K562 (cell line): ENCODE measurements at regions not wholly inside any gene's neighbourhood (a gene's known extent, or its start where the extent isn't known, plus 50 kb on each side); places are given as distances from the start of the nearest gene placed in this dataset.

ENCODE experiments used
- ATAC-seq: fragments of 200-7000 bp; cut with Tn5 transposase; 3 replicates; pipeline ENCODE4 v1.9.1; 2020; ENCODE audit warnings: moderate library complexity
- BruUV-seq: library from RNA; stranded (reverse); fragments of 400-500 nt; replicated peaks from 2 replicates; lab custom pipeline; 2021; lab: Mats Ljungman, UMichigan
- CTCF ChIA-PET: fragments of 300-600 bp; formaldehyde crosslinking; extraction: SDS; loops from one replicate; lab custom pipeline; 2021; ENCODE audit warnings: low intra/inter-chr PET ratio; lab: Yijun Ruan, JAX
- POLR2A ChIA-PET: fragments of 300-600, 350-650 bp; sonication (Branson Sonifier 250); formaldehyde crosslinking; extraction: SDS; loops from one replicate; lab custom pipeline; 2021; ENCODE audit warnings: antibody characterized with exemption, inconsistent platforms; lab: Yijun Ruan, JAX
- DNase-seq, 4 experiments: peaks; one replicate each; pipeline versions ENCODE4 v3.0.0 to v3.0.0-alpha.2; 2011 to 2018; ENCODE audit warnings: low spot score in 3 of 4, mixed read lengths in 3 of 4; ENCODE audit errors: extremely low read depth in 1 of 4
- FAIRE-seq: peaks from 2 replicates; lab custom pipeline; 2011; peaks lifted over from hg19 to GRCh38; lab: Jason Lieb, UNC
- H2AFZ ChIP-seq: 2 replicates; pipeline ENCODE4 v1.6.0; 2011; ENCODE audit warnings: low read depth, low read length, control low read depth, inconsistent platforms
- H3K27ac ChIP-seq: fragments of 200-600 bp; 3 replicates; pipeline ENCODE4 v1.8.0; 2011; ENCODE audit warnings: low read depth, mild to moderate bottlenecking, control low read depth, inconsistent platforms, low read length, moderate library complexity, mixed read lengths; ENCODE audit errors: extremely low read depth
- H3K27me3 ChIP-seq, 2 experiments: fragments of 300-600 bp in 1 of 2; 2 replicates in 1 of 2; 3 replicates in 1 of 2; pipeline versions ENCODE4 v1.6.0 to v1.8.0; 2011; ENCODE audit warnings: inconsistent platforms in 2 of 2, low read length in 2 of 2, mild to moderate bottlenecking in 1 of 2, mixed read lengths in 1 of 2, moderate library complexity in 1 of 2; ENCODE audit not compliant: control insufficient read depth in 2 of 2, insufficient read depth in 2 of 2
- H3K36me3 ChIP-seq: fragments of 300-600 bp; 3 replicates; pipeline ENCODE4 v1.8.0; 2011; ENCODE audit warnings: mild to moderate bottlenecking, low read length, inconsistent platforms; ENCODE audit not compliant: control insufficient read depth, insufficient read depth
- H3K4me1 ChIP-seq, 2 experiments: fragments of 200-600 bp in 1 of 2; replicated peaks in 1 of 2; 2 replicates in 1 of 2; 3 replicates in 1 of 2; pipeline versions ENCODE4 v1.5.1 to v1.8.0; 2011; ENCODE audit warnings: inconsistent platforms in 2 of 2, low read length in 2 of 2, mild to moderate bottlenecking in 1 of 2, mixed read lengths in 1 of 2, moderate library complexity in 1 of 2; ENCODE audit not compliant: control insufficient read depth in 2 of 2, insufficient read depth in 2 of 2
- H3K4me2 ChIP-seq: 2 replicates; pipeline ENCODE4 v1.6.1; 2011; ENCODE audit warnings: low read length, control low read depth, inconsistent platforms, mixed read lengths; ENCODE audit not compliant: insufficient read depth
- H3K4me3 ChIP-seq: fragments of 200-600 bp; sonication (generic), shearing (Covaris generic); 2 replicates; pipeline ENCODE4 v1.5.1; 2016; ENCODE audit warnings: control low read depth, inconsistent platforms
- H3K79me2 ChIP-seq: fragments of 200-600 bp; 3 replicates; pipeline ENCODE4 v1.8.0; 2011; ENCODE audit warnings: low read length, inconsistent platforms; ENCODE audit not compliant: control insufficient read depth, insufficient read depth
- H3K9ac ChIP-seq, 2 experiments: 2 replicates each; pipeline versions ENCODE4 v1.6.0 to v1.6.1; 2011; ENCODE audit warnings: low read depth in 2 of 2, low read length in 2 of 2, control low read depth in 1 of 2, inconsistent platforms in 1 of 2, mild to moderate bottlenecking in 1 of 2, mixed read lengths in 1 of 2; ENCODE audit not compliant: insufficient read depth in 1 of 2
- H3K9me1 ChIP-seq: one replicate; pipeline ENCODE4 v1.6.0; 2011; ENCODE audit warnings: inconsistent platforms, mild to moderate bottlenecking, low read length, moderate library complexity; ENCODE audit not compliant: control insufficient read depth, insufficient read depth
- H3K9me3 ChIP-seq: replicated peaks from 2 replicates; pipeline ENCODE4 v1.5.1; 2011; ENCODE audit warnings: low read depth, low read length, inconsistent platforms; ENCODE audit not compliant: control insufficient read depth, insufficient read depth
- H4K20me1 ChIP-seq: replicated peaks from 2 replicates; pipeline ENCODE4 v1.6.1; 2011; ENCODE audit warnings: low read length, inconsistent platforms, mixed read lengths; ENCODE audit not compliant: control insufficient read depth, insufficient read depth
- BCL6 ChIP-seq: fragments of 250-450 bp; sonication (Bioruptor Pico); IDR thresholded peaks from 2 replicates; pipeline ENCODE4 v1.4.0; 2020
- BRF1 ChIP-seq: IDR thresholded peaks from 3 replicates; pipeline ENCODE4 v1.6.1; 2011; ENCODE audit warnings: borderline replicate concordance, mild to moderate bottlenecking; ENCODE audit not compliant: insufficient read length; ENCODE audit errors: extremely low read depth
- GABPB2 ChIP-seq: fragments of 250-450 bp; sonication (Bioruptor Pico); conservative IDR thresholded peaks from 2 replicates; pipeline ENCODE4 v1.5.1; 2021; ENCODE audit warnings: mild to moderate bottlenecking
- HLTF ChIP-seq: fragments of 450-650 bp; IDR thresholded peaks from 2 replicates; pipeline ENCODE4 v1.6.1; 2016
- HMBOX1 ChIP-seq: sonication (generic); IDR thresholded peaks from 2 replicates; pipeline ENCODE4 v1.6.1; 2016
- HMGXB4 ChIP-seq: sonication (generic); formaldehyde crosslinking; IDR thresholded peaks from 2 replicates; pipeline ENCODE4 v1.8.1; 2023; ENCODE audit warnings: mild to moderate bottlenecking, missing genetic modification reagents
- MAFF ChIP-seq: IDR thresholded peaks from 2 replicates; pipeline ENCODE4 v1.6.1; 2012; ENCODE audit warnings: low read length, improper control_type of control experiment
- NFYB ChIP-seq: IDR thresholded peaks from 2 replicates; pipeline ENCODE4 v1.6.1; 2011; ENCODE audit warnings: mild to moderate bottlenecking, moderate library complexity; ENCODE audit not compliant: insufficient read length; ENCODE audit errors: extremely low read depth
- RBFOX2 ChIP-seq: fragments of 200-400 bp; formaldehyde crosslinking; IDR thresholded peaks from 2 replicates; pipeline ENCODE4 v1.6.1; 2017; ENCODE audit warnings: low read depth, mild to moderate bottlenecking, low read length, moderate library complexity
- SLC30A9 ChIP-seq: fragments of 250-450 bp; sonication (Bioruptor Pico); IDR thresholded peaks from 2 replicates; pipeline ENCODE4 v1.8.0; 2022; ENCODE audit warnings: mild to moderate bottlenecking, moderate library complexity
- SMC3 ChIP-seq: conservative IDR thresholded peaks from 2 replicates; pipeline ENCODE4 v1.6.1; 2011; ENCODE audit warnings: low read depth, low read length, improper control_type of control experiment; ENCODE audit not compliant: insufficient read depth
- SREBF1 ChIP-seq: fragments of 150-350 bp; IDR thresholded peaks from 2 replicates; pipeline ENCODE4 v1.6.1; 2014; ENCODE audit warnings: antibody characterized with exemption, low read depth, low read length, borderline replicate concordance
- STAG1 ChIP-seq: sonication (generic); formaldehyde crosslinking; IDR thresholded peaks from 2 replicates; pipeline ENCODE4 v1.5.0; 2020; ENCODE audit warnings: missing genetic modification reagents, borderline replicate concordance
- STAT5B ChIP-seq: fragments of 250-450 bp; sonication (Bioruptor Pico); IDR thresholded peaks from 2 replicates; pipeline ENCODE4 v1.8.0; 2021; ENCODE audit warnings: mild to moderate bottlenecking, inconsistent platforms
- ZBED1 ChIP-seq: IDR thresholded peaks from 2 replicates; pipeline ENCODE4 v1.6.1; 2014
- ZBTB49 ChIP-seq: sonication (generic); formaldehyde crosslinking; IDR thresholded peaks from 2 replicates; pipeline ENCODE4 v1.8.0; 2022; ENCODE audit warnings: missing genetic modification reagents, mild to moderate bottlenecking, borderline replicate concordance
- ZBTB7A ChIP-seq: IDR thresholded peaks from 2 replicates; pipeline ENCODE4 v1.6.1; 2011; ENCODE audit warnings: low read depth, mild to moderate bottlenecking, low read length, moderate library complexity, borderline replicate concordance; ENCODE audit not compliant: control insufficient read depth
- ZNF449 ChIP-seq: fragments of 250-450 bp; sonication (Bioruptor Pico); IDR thresholded peaks from 2 replicates; pipeline ENCODE4 v1.8.0; 2022; ENCODE audit warnings: moderate library complexity, mild to moderate bottlenecking, inconsistent platforms
- in situ Hi-C: fragments of 300-500 bp; cut with MboI; formaldehyde crosslinking; loops from 4 replicates; pipeline ENCODE4 v1.15.0; 2018; ENCODE audit warnings: inconsistent platforms, mixed read lengths
- intact Hi-C: fragments of 100-400 bp; cut with micrococcal nuclease; formaldehyde crosslinking; loops from 2 replicates; pipeline ENCODE4 v1.14.2; 2022

GRCh38 chr4:77500801-77501200 is 104.8 kb upstream of the CXCL13 start (continued):
- TF ChIP-seq SREBF1 (no peak), HMBOX1 (no peak), SMC3 (no peak), RBFOX2 (no peak), HLTF (no peak)

- H3K4me2 ChIP-seq, result no peak overlapping the region
- ATAC-seq, result no peak
- H3K9me3 ChIP-seq, result no peaks in the 10 kb centered on the region
- H3K27me3 ChIP-seq, result no peaks in the 10 kb centered on the region
- H3K4me3 ChIP-seq, result no peak overlapping the region
- in situ Hi-C loops, result no loop called here
- no peak overlapping the region for H2AFZ ChIP-seq
- no peak overlapping the region for H3K9ac ChIP-seq
- no peak for DNase-seq
- no peak for FAIRE-seq
- intact Hi-C loops, result no loop called here
- no peaks in the 10 kb centered on the region for H3K79me2 ChIP-seq
- no peaks in the 10 kb centered on the region; the same call in 1 of the 2 replicates for H4K20me1 ChIP-seq
- no peaks in the 10 kb centered on the region for H3K9me1 ChIP-seq
- no peak overlapping the region for H3K27ac ChIP-seq
- ChIA-PET POLR2A (no interaction called here), CTCF (no interaction called here)
- H3K4me1 ChIP-seq, result no peaks in the 10 kb centered on the region
- no peaks in the 10 kb centered on the region for H3K36me3 ChIP-seq
- BruUV-seq, result no TSS peak
- no peak for TF ChIP-seq STAT5B (CRISPR knock-in tag)
- TF ChIP-seq NFYB, result no peak
- no peak for TF ChIP-seq BCL6 (CRISPR knock-in tag)
- no peak for TF ChIP-seq HMGXB4
- TF ChIP-seq GABPB2 (CRISPR knock-in tag), result no peak
- TF ChIP-seq STAG1 (CRISPR knock-in tag), result no peak
- TF ChIP-seq ZBED1, result no peak
- no peak for TF ChIP-seq ZBTB49 (CRISPR knock-in tag)
- TF ChIP-seq ZBTB7A, result no peak
- TF ChIP-seq BRF1, result no peak
- TF ChIP-seq ZNF449 (CRISPR knock-in tag), result no peak
- TF ChIP-seq SLC30A9 (CRISPR knock-in tag), result no peak
- no peak for TF ChIP-seq MAFF
Observed at GRCh38 chr4:77501240-77501639, 104.4 kb upstream of the CXCL13 start.
